Activated naive CD4-positive, alpha-beta T cell treated with anti-CD3 and anti-CD28 coated beads, Interleukin-2, amount 10 ng/mL, durations not matched to agents 7 days and 5 days (primary cell): ENCODE measurements at regions not wholly inside any gene's neighbourhood (a gene's known extent, or its start where the extent isn't known, plus 50 kb on each side); places are given as distances from the start of the nearest gene placed in this dataset.

Source experiments
- CTCF ChIA-PET: fragments of 350-600 bp; sonication (Branson Sonifier 250); formaldehyde crosslinking; loops from one replicate; lab custom pipeline; 2021; ENCODE audit warnings: antibody characterized with exemption; lab: Charles Lee
- DNase-seq: peaks from one replicate; pipeline ENCODE4 v3.0.0-alpha.2; 2020
- H3K27ac Mint-ChIP-seq: one replicate; pipeline ENCODE4 v1.8.0; 2021; ENCODE audit warnings: mild to moderate bottlenecking, moderate library complexity, mixed read lengths
- H3K27me3 Mint-ChIP-seq: one replicate; pipeline ENCODE4 v1.8.0; 2021; ENCODE audit warnings: mild to moderate bottlenecking, mixed read lengths
- H3K36me3 Mint-ChIP-seq: one replicate; pipeline ENCODE4 v1.8.0; 2021; ENCODE audit warnings: mixed read lengths
- H3K4me1 Mint-ChIP-seq: one replicate; pipeline ENCODE4 v1.8.0; 2021; ENCODE audit warnings: mixed read lengths
- H3K4me3 Mint-ChIP-seq: one replicate; pipeline ENCODE4 v1.8.0; 2021; ENCODE audit warnings: mild to moderate bottlenecking, moderate library complexity, mixed read lengths
- H3K9me3 Mint-ChIP-seq: one replicate; pipeline ENCODE4 v1.8.0; 2021; ENCODE audit warnings: mixed read lengths

DNA sequence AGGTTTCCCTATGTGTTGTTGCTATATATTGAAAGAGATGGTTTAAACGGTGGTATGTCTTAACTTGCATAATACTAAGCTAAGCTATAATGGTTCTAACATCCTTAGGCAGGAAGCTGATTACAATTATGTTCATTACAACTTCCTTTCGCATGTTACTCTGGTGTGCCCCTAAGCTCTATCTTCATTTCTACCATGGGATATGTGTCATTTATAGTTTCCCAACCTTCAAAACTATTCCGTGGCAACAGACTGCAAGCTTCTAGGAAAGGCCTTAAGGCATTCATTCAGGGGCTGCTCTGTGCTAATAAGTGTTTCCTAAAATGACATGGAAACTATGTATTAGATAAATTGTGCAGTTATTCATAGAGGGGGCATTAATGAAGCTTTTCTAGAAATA lies 294.6 kb downstream of the GXYLT1 start:
- Mint-ChIP-seq H3K9me3 (no peaks in the 10 kb centered on the region), H3K27ac (no peak overlapping the region), H3K4me1 (no peaks in the 10 kb centered on the region), H3K4me3 (no peak overlapping the region), H3K36me3 (no peaks in the 10 kb centered on the region), H3K27me3 (no peaks in the 10 kb centered on the region)
- no peak for DNase-seq
- CTCF ChIA-PET = no interaction called here

GRCh38 chr12:41846718-41847117 lies 298.0 kb downstream of the GXYLT1 start:
- no peak overlapping the region for H3K4me3 Mint-ChIP-seq
- H3K36me3 Mint-ChIP-seq = no peaks in the 10 kb centered on the region
- H3K9me3 Mint-ChIP-seq = no peaks in the 10 kb centered on the region
- H3K27me3 Mint-ChIP-seq = no peaks in the 10 kb centered on the region
- H3K4me1 Mint-ChIP-seq = no peaks in the 10 kb centered on the region
- no peak for DNase-seq
- CTCF ChIA-PET = no interaction called here
- H3K27ac Mint-ChIP-seq = no peak overlapping the region

DNA sequence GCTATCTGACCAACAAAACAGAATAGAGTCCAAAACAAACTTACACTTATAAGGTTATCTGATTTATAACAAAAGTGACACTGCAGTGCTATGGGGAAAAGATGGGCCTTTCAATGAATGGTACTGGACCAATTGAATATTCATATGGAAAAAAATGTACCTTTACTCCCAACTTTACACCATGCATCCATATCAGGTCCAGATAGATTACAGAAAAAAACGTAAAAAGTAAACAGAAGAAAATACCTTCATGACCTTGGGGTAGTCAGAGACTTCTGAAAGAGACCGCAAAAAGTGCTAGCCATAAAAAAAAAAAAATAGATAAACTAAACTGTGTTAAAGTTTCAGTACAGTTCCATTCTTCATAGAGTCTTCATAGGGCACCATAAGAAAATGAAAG lies 308.3 kb downstream of the GXYLT1 start:
- Mint-ChIP-seq H3K4me1 (no peaks in the 10 kb centered on the region), H3K27ac (no peak overlapping the region), H3K27me3 (no peaks in the 10 kb centered on the region), H3K36me3 (no peaks in the 10 kb centered on the region), H3K9me3 (no peaks in the 10 kb centered on the region), H3K4me3 (no peak overlapping the region)
- no peak for DNase-seq
- CTCF ChIA-PET = no interaction called here

DNA sequence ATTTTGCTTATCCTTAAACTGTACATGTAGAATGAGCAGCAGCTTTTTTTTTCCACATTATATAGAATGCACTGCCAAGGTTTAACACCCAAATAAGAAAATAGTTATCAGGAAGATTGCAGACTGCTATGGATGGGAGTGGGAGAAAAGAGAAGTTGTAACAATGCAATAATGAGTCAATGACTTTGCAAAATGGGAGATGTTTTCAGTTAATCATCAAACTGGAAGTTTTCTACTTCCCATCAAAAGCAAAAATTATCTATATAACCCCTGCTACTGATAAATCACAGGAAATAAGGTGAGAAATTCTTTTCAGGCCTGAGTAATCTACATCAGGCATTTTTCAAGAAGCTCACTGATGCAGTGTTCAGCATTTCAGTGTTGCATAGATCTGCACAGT lies 309.1 kb downstream of the GXYLT1 start:
- CTCF ChIA-PET = no interaction called here
- DNase-seq = no peak
- H3K27me3 Mint-ChIP-seq = no peaks in the 10 kb centered on the region
- no peaks in the 10 kb centered on the region for H3K36me3 Mint-ChIP-seq
- H3K9me3 Mint-ChIP-seq = no peaks in the 10 kb centered on the region
- no peak overlapping the region for H3K27ac Mint-ChIP-seq
- no peaks in the 10 kb centered on the region for H3K4me1 Mint-ChIP-seq
- no peak overlapping the region for H3K4me3 Mint-ChIP-seq

DNA sequence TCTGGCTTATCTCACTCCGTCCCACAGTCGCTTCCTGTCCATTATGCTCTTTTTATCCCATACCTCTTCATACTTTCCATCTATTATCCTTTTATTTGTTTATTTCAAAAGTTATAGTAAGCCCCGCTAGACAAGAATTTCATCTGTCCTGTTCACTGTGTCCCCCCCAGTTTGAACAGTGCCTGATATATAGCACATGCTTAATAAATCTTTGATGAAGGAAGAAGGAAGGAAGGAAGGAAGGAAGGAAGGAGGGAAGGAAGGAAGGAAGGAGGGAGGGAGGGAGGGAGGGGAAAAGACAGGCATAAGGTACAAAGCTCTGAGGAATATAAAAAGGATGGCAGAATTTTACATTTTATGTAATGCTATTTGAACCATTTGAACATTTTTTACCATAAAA lies 324.7 kb downstream of the GXYLT1 start:
- CTCF ChIA-PET = no interaction called here
- no peak overlapping the region for H3K4me3 Mint-ChIP-seq
- no peaks in the 10 kb centered on the region for H3K9me3 Mint-ChIP-seq
- no peaks in the 10 kb centered on the region for H3K4me1 Mint-ChIP-seq
- H3K27ac Mint-ChIP-seq = no peak overlapping the region
- H3K27me3 Mint-ChIP-seq = no peaks in the 10 kb centered on the region
- H3K36me3 Mint-ChIP-seq = no peaks in the 10 kb centered on the region
- no peak for DNase-seq

DNA sequence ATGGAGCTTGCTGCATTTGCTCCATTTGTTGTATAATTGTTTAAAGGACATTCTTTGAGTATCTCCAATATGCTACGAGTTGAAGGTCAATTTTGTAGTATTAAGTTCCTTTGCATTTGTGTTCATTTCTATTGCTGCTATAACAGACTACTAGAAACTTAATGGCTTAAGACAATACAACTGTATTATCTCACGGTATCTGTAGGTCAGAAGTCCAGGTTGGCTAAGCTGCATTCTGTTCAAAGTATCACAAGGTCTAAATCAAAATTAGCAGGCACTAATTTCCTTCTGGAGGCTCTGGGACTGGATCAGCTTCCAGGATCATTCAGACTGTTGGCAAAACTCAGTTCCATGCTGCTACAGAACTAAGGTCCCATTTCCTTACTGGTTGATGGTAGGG lies 340.6 kb downstream of the GXYLT1 start:
- Mint-ChIP-seq H3K9me3 (no peaks in the 10 kb centered on the region), H3K27me3 (no peaks in the 10 kb centered on the region), H3K4me1 (no peaks in the 10 kb centered on the region), H3K4me3 (no peak overlapping the region), H3K27ac (no peak overlapping the region), H3K36me3 (no peaks in the 10 kb centered on the region)
- CTCF ChIA-PET = no interaction called here
- DNase-seq = no peak

GRCh38 chr12:41802803-41803202 lies 341.9 kb downstream of the GXYLT1 start:
- no peak for DNase-seq
- no peak overlapping the region for H3K4me3 Mint-ChIP-seq
- no peak overlapping the region for H3K27ac Mint-ChIP-seq
- no peaks in the 10 kb centered on the region for H3K27me3 Mint-ChIP-seq
- CTCF ChIA-PET = no interaction called here
- H3K9me3 Mint-ChIP-seq = no peaks in the 10 kb centered on the region
- no peaks in the 10 kb centered on the region for H3K4me1 Mint-ChIP-seq
- H3K36me3 Mint-ChIP-seq = no peaks in the 10 kb centered on the region

DNA sequence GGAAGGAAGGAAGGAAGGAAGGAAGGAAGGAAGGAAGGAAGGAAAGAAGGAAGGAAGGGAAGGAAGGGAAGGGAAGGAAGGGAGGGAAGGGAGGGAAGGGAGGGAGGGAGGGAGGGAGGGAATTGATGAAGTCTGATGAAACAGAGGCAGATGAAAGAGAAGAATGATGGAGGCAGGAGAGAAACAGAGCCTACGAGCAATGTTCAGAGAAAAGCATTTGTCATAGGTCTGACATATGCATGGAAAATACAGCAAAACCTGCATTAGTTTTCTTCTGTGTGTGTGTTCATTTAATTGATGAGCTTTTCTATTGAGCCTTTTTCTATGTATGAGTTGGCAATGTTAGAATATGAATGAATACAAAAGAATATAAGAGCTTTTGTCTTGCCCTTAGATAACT lies 343.4 kb downstream of the GXYLT1 start:
- Mint-ChIP-seq H3K27me3 (no peaks in the 10 kb centered on the region), H3K9me3 (no peaks in the 10 kb centered on the region), H3K4me3 (no peak overlapping the region), H3K4me1 (no peaks in the 10 kb centered on the region), H3K27ac (no peak overlapping the region), H3K36me3 (no peaks in the 10 kb centered on the region)
- no peak for DNase-seq
- CTCF ChIA-PET = no interaction called here

GRCh38 chr12:41799671-41800070 lies 345.0 kb downstream of the GXYLT1 start:
- CTCF ChIA-PET = no interaction called here
- no peak overlapping the region for H3K27ac Mint-ChIP-seq
- no peaks in the 10 kb centered on the region for H3K4me1 Mint-ChIP-seq
- H3K36me3 Mint-ChIP-seq = no peaks in the 10 kb centered on the region
- no peaks in the 10 kb centered on the region for H3K27me3 Mint-ChIP-seq
- no peak for DNase-seq
- H3K9me3 Mint-ChIP-seq = no peaks in the 10 kb centered on the region
- H3K4me3 Mint-ChIP-seq = no peak overlapping the region

DNA sequence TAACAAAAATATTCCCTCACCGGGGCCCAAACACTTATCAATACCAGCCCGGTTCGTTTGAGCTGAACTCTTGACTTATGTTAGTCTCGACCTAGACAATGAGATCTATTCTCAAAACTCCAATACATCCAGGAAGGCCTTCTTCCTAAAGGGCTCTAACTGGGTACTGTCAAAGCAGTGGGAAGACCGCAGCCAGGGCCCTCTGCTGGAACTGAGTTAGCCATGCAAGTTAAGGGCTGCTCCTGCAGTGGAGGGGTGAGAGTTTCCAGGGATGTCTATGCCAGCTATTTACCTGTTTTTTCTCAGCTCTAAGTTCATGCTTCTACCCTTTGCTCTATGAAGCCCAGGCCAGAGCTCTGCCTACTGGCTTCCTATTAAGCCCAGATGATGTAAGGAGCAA lies 348.8 kb downstream of the GXYLT1 start:
- CTCF ChIA-PET = no interaction called here
- no peaks in the 10 kb centered on the region for H3K27me3 Mint-ChIP-seq
- no peak overlapping the region for H3K4me3 Mint-ChIP-seq
- no peaks in the 10 kb centered on the region for H3K36me3 Mint-ChIP-seq
- no peak for DNase-seq
- H3K9me3 Mint-ChIP-seq = peaks cover 1% of the 10 kb centered on the region
- no peak overlapping the region for H3K27ac Mint-ChIP-seq
- H3K4me1 Mint-ChIP-seq = no peaks in the 10 kb centered on the region

- no peaks in the 10 kb centered on the region for H3K4me1 Mint-ChIP-seq
- CTCF ChIA-PET = no interaction called here
- H3K27ac Mint-ChIP-seq = no peak overlapping the region
- no peaks in the 10 kb centered on the region for H3K36me3 Mint-ChIP-seq
- H3K9me3 Mint-ChIP-seq = peaks cover 4% of the 10 kb centered on the region
- DNase-seq = no peak
- H3K27me3 Mint-ChIP-seq = no peaks in the 10 kb centered on the region
- no peak overlapping the region for H3K4me3 Mint-ChIP-seq
These were observed 349.5 kb downstream of the GXYLT1 start for GRCh38 chr12:41795051-41795600.

- CTCF ChIA-PET = no interaction called here
- H3K36me3 Mint-ChIP-seq = no peaks in the 10 kb centered on the region
These were observed 350.3 kb downstream of the GXYLT1 start for GRCh38 chr12:41794336-41794735.

DNA sequence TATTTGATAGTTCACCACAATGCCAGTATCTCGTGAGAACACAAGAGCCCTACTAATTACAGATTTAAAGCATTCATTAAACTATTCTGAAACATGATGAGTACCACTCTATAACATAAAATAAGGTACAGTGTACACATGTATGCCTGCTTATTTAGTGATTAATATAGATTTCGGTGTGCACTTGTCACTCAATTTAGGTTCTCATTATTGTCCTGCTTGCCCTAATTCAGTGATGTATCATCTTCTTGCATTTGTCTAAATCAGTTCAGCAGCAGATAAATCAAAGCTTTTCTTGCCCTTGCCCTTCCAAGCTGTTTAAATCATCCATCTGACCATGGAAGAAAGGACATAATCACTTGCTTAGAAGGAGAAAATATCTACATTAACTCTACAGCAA lies 359.7 kb downstream of the GXYLT1 start:
- DNase-seq = no peak
- CTCF ChIA-PET = no interaction called here
- Mint-ChIP-seq H3K9me3 (no peaks in the 10 kb centered on the region), H3K36me3 (no peaks in the 10 kb centered on the region), H3K4me1 (no peaks in the 10 kb centered on the region), H3K4me3 (no peak overlapping the region), H3K27ac (no peak overlapping the region), H3K27me3 (no peaks in the 10 kb centered on the region)

More at GRCh38 chr12:41794336-41794735, 350.3 kb downstream of the GXYLT1 start:
- Mint-ChIP-seq H3K27me3 (no peaks in the 10 kb centered on the region), H3K4me3 (no peak overlapping the region), H3K27ac (no peak overlapping the region), H3K4me1 (no peaks in the 10 kb centered on the region), H3K9me3 (peaks cover 4% of the 10 kb centered on the region)
- no peak for DNase-seq

DNA sequence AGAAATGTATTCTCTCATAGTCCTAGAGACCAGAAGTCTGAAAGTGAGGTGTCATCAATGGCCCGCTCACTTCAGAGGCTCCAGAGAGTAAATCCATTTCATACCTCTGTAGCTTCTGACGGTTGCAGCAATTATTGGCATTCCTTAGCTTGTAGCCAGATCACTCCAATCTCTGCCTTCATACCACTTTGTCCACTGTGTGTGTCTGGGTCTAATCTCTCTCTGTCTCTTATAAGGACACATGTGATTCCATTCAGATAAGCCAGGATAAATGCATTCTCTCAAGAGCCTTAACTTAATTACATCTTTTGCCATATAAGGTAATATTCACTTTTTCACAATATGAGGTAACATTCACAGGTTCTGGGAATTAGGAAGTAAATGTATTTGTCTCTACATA lies 365.7 kb downstream of the GXYLT1 start:
- no peaks in the 10 kb centered on the region for H3K4me1 Mint-ChIP-seq
- DNase-seq = no peak
- H3K36me3 Mint-ChIP-seq = no peaks in the 10 kb centered on the region
- no peaks in the 10 kb centered on the region for H3K9me3 Mint-ChIP-seq
- CTCF ChIA-PET = no interaction called here
- no peak overlapping the region for H3K4me3 Mint-ChIP-seq
- H3K27me3 Mint-ChIP-seq = no peaks in the 10 kb centered on the region
- no peak overlapping the region for H3K27ac Mint-ChIP-seq

GRCh38 chr12:41777064-41777790 lies 367.4 kb downstream of the GXYLT1 start:
- H3K4me1 Mint-ChIP-seq = no peaks in the 10 kb centered on the region
- CTCF ChIA-PET = no interaction called here
- DNase-seq = no peak
- H3K4me3 Mint-ChIP-seq = no peak overlapping the region
- no peaks in the 10 kb centered on the region for H3K27me3 Mint-ChIP-seq
- H3K9me3 Mint-ChIP-seq = peaks cover 2% of the 10 kb centered on the region
- no peaks in the 10 kb centered on the region for H3K36me3 Mint-ChIP-seq
- H3K27ac Mint-ChIP-seq = no peak overlapping the region
